HAP-1 (cell line): ENCODE measurements at regions not wholly inside any gene's neighbourhood (a gene's known extent, or its start where the extent isn't known, plus 50 kb on each side); places are given as distances from the start of the nearest gene placed in this dataset.
"Not testable (repeated sequence)": the region's sequence is repeated elsewhere in the genome, so short reads cannot be mapped to it uniquely, and the experiment has no call there.

ENCODE experiments used
- DNase-seq, 2 experiments: peaks; one replicate each; pipeline ENCODE4 v3.0.0-alpha.2; 2016 to 2020; ENCODE audit warnings: low spot score in 2 of 2
- H3K27me3 ChIP-seq: fragments of 250-450 bp; sonication (Bioruptor Pico); 2 replicates; pipeline ENCODE4 v1.5.1; 2020; ENCODE audit warnings: low read depth, mild to moderate bottlenecking, moderate library complexity
- H3K36me3 ChIP-seq: fragments of 250-450 bp; sonication (Bioruptor Pico); replicated peaks from 2 replicates; pipeline ENCODE4 v1.5.1; 2020; ENCODE audit warnings: mild to moderate bottlenecking
- H3K4me1 ChIP-seq: fragments of 250-450 bp; sonication (Bioruptor Pico); 2 replicates; pipeline ENCODE4 v1.5.1; 2020; ENCODE audit warnings: mild to moderate bottlenecking
- H3K4me3 ChIP-seq: fragments of 250-450 bp; sonication (Bioruptor Pico); 2 replicates; pipeline ENCODE4 v1.5.1; 2020; ENCODE audit warnings: mild to moderate bottlenecking, moderate library complexity
- H3K9me3 ChIP-seq: fragments of 250-450 bp; sonication (Bioruptor Pico); 2 replicates; pipeline ENCODE4 v1.5.1; 2020; ENCODE audit warnings: mild to moderate bottlenecking, moderate library complexity
- in situ Hi-C: fragments of 300-500 bp; cut with MboI; formaldehyde crosslinking; loops from 3 replicates; pipeline ENCODE4 v1.14.3; 2020; ENCODE audit warnings: low sequenced_read_pairs, inconsistent platforms, mixed read lengths

- no peak overlapping the region for H3K4me3 ChIP-seq
- no peak for DNase-seq
- no peaks in the 10 kb centered on the region for H3K4me1 ChIP-seq
- no peaks in the 10 kb centered on the region for H3K36me3 ChIP-seq
- H3K9me3 ChIP-seq, result no peaks in the 10 kb centered on the region
- in situ Hi-C loops, result no loop called here
- H3K27me3 ChIP-seq, result no peaks in the 10 kb centered on the region
Measured at GRCh38 chr10:21125471-21126228, 228.5 kb upstream of the NEBL start.

GRCh38 chr10:21122907-21123306, 225.8 kb upstream of the NEBL start:
- Histone ChIP-seq H3K4me1 (no peaks in the 10 kb centered on the region), H3K36me3 (no peaks in the 10 kb centered on the region), H3K9me3 (no peaks in the 10 kb centered on the region), H3K27me3 (no peaks in the 10 kb centered on the region), H3K4me3 (no peak overlapping the region)
- DNase-seq, result no peak
- in situ Hi-C loops, result no loop called here

GRCh38 chr10:21121822-21122221, 224.7 kb upstream of the NEBL start:
- H3K36me3 ChIP-seq, DNase-seq, H3K27me3 ChIP-seq, H3K4me3 ChIP-seq, in situ Hi-C loops, H3K9me3 ChIP-seq, H3K4me1 ChIP-seq: not testable (repeated sequence)

GRCh38 chr10:21114683-21115082, 217.6 kb upstream of the NEBL start:
- H3K9me3 ChIP-seq, result no peaks in the 10 kb centered on the region
- H3K27me3 ChIP-seq, result no peaks in the 10 kb centered on the region
- H3K4me3 ChIP-seq, result no peak overlapping the region
- no peaks in the 10 kb centered on the region for H3K36me3 ChIP-seq
- in situ Hi-C loops, result no loop called here
- no peaks in the 10 kb centered on the region for H3K4me1 ChIP-seq
- DNase-seq, result no peak

- DNase-seq, result no peak
- H3K4me3 ChIP-seq, result no peak overlapping the region
- H3K36me3 ChIP-seq, result no peaks in the 10 kb centered on the region
- in situ Hi-C loops, result no loop called here
- no peaks in the 10 kb centered on the region for H3K4me1 ChIP-seq
- no peaks in the 10 kb centered on the region for H3K27me3 ChIP-seq
- H3K9me3 ChIP-seq, result no peaks in the 10 kb centered on the region
Measured at GRCh38 chr10:21110358-21110757, 213.2 kb upstream of the NEBL start.

GRCh38 chr10:21106931-21107330, 209.8 kb upstream of the NEBL start:
- H3K9me3 ChIP-seq, H3K4me1 ChIP-seq, H3K36me3 ChIP-seq, in situ Hi-C loops, DNase-seq, H3K4me3 ChIP-seq, H3K27me3 ChIP-seq: not testable (repeated sequence)

- H3K4me1 ChIP-seq, H3K36me3 ChIP-seq, H3K4me3 ChIP-seq, H3K9me3 ChIP-seq, in situ Hi-C loops, H3K27me3 ChIP-seq, DNase-seq: not testable (repeated sequence)
Measured at GRCh38 chr10:21105331-21105730, 208.2 kb upstream of the NEBL start.

- Histone ChIP-seq H3K9me3 (no peaks in the 10 kb centered on the region), H3K4me3 (no peak overlapping the region), H3K4me1 (no peaks in the 10 kb centered on the region), H3K36me3 (no peaks in the 10 kb centered on the region), H3K27me3 (no peaks in the 10 kb centered on the region)
- in situ Hi-C loops, result no loop called here
- no peak for DNase-seq
Measured at GRCh38 chr10:21100871-21101514, 203.9 kb upstream of the NEBL start.

GRCh38 chr10:21100190-21100589, 203.1 kb upstream of the NEBL start:
- no peak for DNase-seq
- Histone ChIP-seq H3K9me3 (no peaks in the 10 kb centered on the region), H3K36me3 (no peaks in the 10 kb centered on the region), H3K27me3 (no peaks in the 10 kb centered on the region), H3K4me3 (no peak overlapping the region), H3K4me1 (no peaks in the 10 kb centered on the region; the same call in 1 of the 2 replicates)
- in situ Hi-C loops, result no loop called here

GRCh38 chr10:21099291-21100062, 202.4 kb upstream of the NEBL start:
- Histone ChIP-seq H3K9me3 (no peaks in the 10 kb centered on the region), H3K36me3 (no peaks in the 10 kb centered on the region), H3K27me3 (no peaks in the 10 kb centered on the region), H3K4me1 (no peaks in the 10 kb centered on the region; the same call in 1 of the 2 replicates), H3K4me3 (no peak overlapping the region)
- DNase-seq, result no peak
- in situ Hi-C loops, result loop anchor here (25.0 kb wide), 1 partner anchor 388 kb away; no protein-coding TSS in a partner anchor

GRCh38 chr10:21097926-21098355, 200.8 kb upstream of the NEBL start:
- Histone ChIP-seq H3K4me1 (no peaks in the 10 kb centered on the region; the same call in 1 of the 2 replicates), H3K4me3 (no peak overlapping the region), H3K36me3 (no peaks in the 10 kb centered on the region), H3K9me3 (no peaks in the 10 kb centered on the region), H3K27me3 (no peaks in the 10 kb centered on the region)
- DNase-seq, result no peak
- in situ Hi-C loops, result loop anchor here (25.0 kb wide), 1 partner anchor 389 kb away; no protein-coding TSS in a partner anchor

GRCh38 chr10:21095494-21096055, 198.5 kb upstream of the NEBL start:
- H3K4me3 ChIP-seq, result no peak overlapping the region
- H3K9me3 ChIP-seq, result no peaks in the 10 kb centered on the region
- H3K4me1 ChIP-seq, result no peaks in the 10 kb centered on the region; the same call in 1 of the 2 replicates
- in situ Hi-C loops, result loop anchor here (25.0 kb wide), 1 partner anchor 392 kb away; no protein-coding TSS in a partner anchor
- no peaks in the 10 kb centered on the region for H3K27me3 ChIP-seq
- no peak for DNase-seq
- H3K36me3 ChIP-seq, result no peaks in the 10 kb centered on the region

- Histone ChIP-seq H3K9me3 (no peaks in the 10 kb centered on the region), H3K4me3 (no peak overlapping the region), H3K36me3 (no peaks in the 10 kb centered on the region), H3K4me1 (no peaks in the 10 kb centered on the region; the same call in 1 of the 2 replicates), H3K27me3 (no peaks in the 10 kb centered on the region)
- no peak for DNase-seq
- in situ Hi-C loops, result loop anchor here (25.0 kb wide), 1 partner anchor 392 kb away; no protein-coding TSS in a partner anchor
Measured at GRCh38 chr10:21095073-21095472, 198.0 kb upstream of the NEBL start.
